ENCODE measurements at regions not wholly inside any gene's neighbourhood (a gene's known extent, or its start where the extent isn't known, plus 50 kb on each side); places are given as distances from the start of the nearest gene placed in this dataset.

GRCh38 chr14:65849091-65849490 is 436.6 kb downstream of the FUT8 start:
- no peak for DNase-seq (ENCODE audit: low spot score)
- no peak for TF ChIP-seq CTCF (IDR thresholded peaks at IDR 0.05; ENCODE audit: unreplicated experiment)
- no peaks in the 10 kb centered on the region for H3K9me3 Mint-ChIP-seq (ENCODE audit: unreplicated experiment)
- no peaks in the 10 kb centered on the region for H3K36me3 Mint-ChIP-seq (ENCODE audit: low read depth, unreplicated experiment)
- H3K4me1 Mint-ChIP-seq (ENCODE audit: unreplicated experiment), result peaks cover 16% of the 10 kb centered on the region
- no peak overlapping the region for H3K4me3 Mint-ChIP-seq (ENCODE audit: unreplicated experiment)
- H3K27ac Mint-ChIP-seq (ENCODE audit: unreplicated experiment), result no peak overlapping the region
- H3K27me3 Mint-ChIP-seq (ENCODE audit: unreplicated experiment), result no peaks in the 10 kb centered on the region

- no peaks in the 10 kb centered on the region for H3K9me3 Mint-ChIP-seq (ENCODE audit: unreplicated experiment)
- H3K4me1 Mint-ChIP-seq (ENCODE audit: unreplicated experiment), result peaks cover 16% of the 10 kb centered on the region
- H3K36me3 Mint-ChIP-seq (ENCODE audit: low read depth, unreplicated experiment), result no peaks in the 10 kb centered on the region
- H3K27ac Mint-ChIP-seq (ENCODE audit: unreplicated experiment), result no peak overlapping the region
- DNase-seq (ENCODE audit: low spot score), result no peak
- no peak overlapping the region for H3K4me3 Mint-ChIP-seq (ENCODE audit: unreplicated experiment)
- no peak for TF ChIP-seq CTCF (IDR thresholded peaks at IDR 0.05; ENCODE audit: unreplicated experiment)
- H3K27me3 Mint-ChIP-seq (ENCODE audit: unreplicated experiment), result no peaks in the 10 kb centered on the region
These were observed 437.0 kb downstream of the FUT8 start for GRCh38 chr14:65849558-65849957.

GRCh38 chr14:65850429-65851135 is 438.1 kb downstream of the FUT8 start:
- no peaks in the 10 kb centered on the region for H3K36me3 Mint-ChIP-seq (ENCODE audit: low read depth, unreplicated experiment)
- H3K9me3 Mint-ChIP-seq (ENCODE audit: unreplicated experiment), result no peaks in the 10 kb centered on the region
- H3K4me1 Mint-ChIP-seq (ENCODE audit: unreplicated experiment), result peaks cover 16% of the 10 kb centered on the region
- H3K27ac Mint-ChIP-seq (ENCODE audit: unreplicated experiment), result no peak overlapping the region
- no peaks in the 10 kb centered on the region for H3K27me3 Mint-ChIP-seq (ENCODE audit: unreplicated experiment)
- DNase-seq (ENCODE audit: low spot score), result no peak
- H3K4me3 Mint-ChIP-seq (ENCODE audit: unreplicated experiment), result no peak overlapping the region
- TF ChIP-seq CTCF (IDR thresholded peaks at IDR 0.05; ENCODE audit: unreplicated experiment), result no peak

- DNase-seq (ENCODE audit: low spot score), result no peak
- H3K27me3 Mint-ChIP-seq (ENCODE audit: unreplicated experiment), result no peaks in the 10 kb centered on the region
- H3K36me3 Mint-ChIP-seq (ENCODE audit: low read depth, unreplicated experiment), result no peaks in the 10 kb centered on the region
- no peak overlapping the region for H3K27ac Mint-ChIP-seq (ENCODE audit: unreplicated experiment)
- no peak overlapping the region for H3K4me3 Mint-ChIP-seq (ENCODE audit: unreplicated experiment)
- TF ChIP-seq CTCF (IDR thresholded peaks at IDR 0.05; ENCODE audit: unreplicated experiment), result no peak
- no peaks in the 10 kb centered on the region for H3K9me3 Mint-ChIP-seq (ENCODE audit: unreplicated experiment)
- peaks cover 7% of the 10 kb centered on the region for H3K4me1 Mint-ChIP-seq (ENCODE audit: unreplicated experiment)
These were observed 440.2 kb downstream of the FUT8 start for GRCh38 chr14:65852689-65853088.

- Mint-ChIP-seq H3K4me1 (ENCODE audit: unreplicated experiment) (peaks cover 7% of the 10 kb centered on the region), H3K4me3 (ENCODE audit: unreplicated experiment) (no peak overlapping the region)
These were observed 441.0 kb downstream of the FUT8 start for GRCh38 chr14:65853407-65853955.

More at GRCh38 chr14:65853407-65853955, 441.0 kb downstream of the FUT8 start:
- DNase-seq (ENCODE audit: low spot score), result no peak
- no peak for TF ChIP-seq CTCF (IDR thresholded peaks at IDR 0.05; ENCODE audit: unreplicated experiment)
- Mint-ChIP-seq H3K36me3 (ENCODE audit: low read depth, unreplicated experiment) (no peaks in the 10 kb centered on the region), H3K9me3 (ENCODE audit: unreplicated experiment) (no peaks in the 10 kb centered on the region), H3K27ac (ENCODE audit: unreplicated experiment) (no peak overlapping the region), H3K27me3 (ENCODE audit: unreplicated experiment) (no peaks in the 10 kb centered on the region)
